Caki2 (cell line): ENCODE measurements at regions not wholly inside any gene's neighbourhood (a gene's known extent, or its start where the extent isn't known, plus 50 kb on each side); places are given as distances from the start of the nearest gene placed in this dataset.
"Not testable (repeated sequence)": the region's sequence is repeated elsewhere in the genome, so short reads cannot be mapped to it uniquely, and the experiment has no call there.

Source experiments
- DNase-seq: peaks from one replicate; pipeline ENCODE4 v3.0.0-alpha.2; 2015; ENCODE audit warnings: low read depth
- in situ Hi-C: cut with HindIII; loops from 2 replicates; pipeline ENCODE4 v1.10.0; 2016; ENCODE audit warnings: low sequenced_read_pairs, low pct_unique_long_range_greater_than_20kb, mixed read lengths

GRCh38 chr18:1760901-1761300 lies 810.4 kb downstream of the METTL4 start:
- no peak for DNase-seq
- in situ Hi-C loops, result no loop called here

GRCh38 chr18:1774261-1774660 lies 797.0 kb downstream of the METTL4 start:
- in situ Hi-C loops, result no loop called here
- DNase-seq, result no peak

GRCh38 chr18:1777843-1778242 lies 793.5 kb downstream of the METTL4 start:
- in situ Hi-C loops, result no loop called here
- DNase-seq, result no peak

GRCh38 chr18:1778496-1779178 lies 792.7 kb downstream of the METTL4 start:
- DNase-seq, result no peak
- in situ Hi-C loops, result no loop called here

- no peak for DNase-seq
- in situ Hi-C loops, result no loop called here
Observed at GRCh38 chr18:1779587-1779986, 791.7 kb downstream of the METTL4 start.

GRCh38 chr18:1784113-1784512 lies 787.2 kb downstream of the METTL4 start:
- no peak for DNase-seq
- in situ Hi-C loops, result no loop called here

- in situ Hi-C loops, DNase-seq: not testable (repeated sequence)
Observed at GRCh38 chr18:1785980-1786379, 785.3 kb downstream of the METTL4 start.

- in situ Hi-C loops, result no loop called here
- DNase-seq, result no peak
Observed at GRCh38 chr18:1796636-1797035, 774.7 kb downstream of the METTL4 start.

- in situ Hi-C loops, result no loop called here
Observed at GRCh38 chr18:1797235-1797634, 774.1 kb downstream of the METTL4 start.

GRCh38 chr18:1805521-1805920 lies 765.8 kb downstream of the METTL4 start:
- in situ Hi-C loops, result no loop called here
- no peak for DNase-seq

More at GRCh38 chr18:1797235-1797634, 774.1 kb downstream of the METTL4 start:
- no peak for DNase-seq

GRCh38 chr18:1806884-1807615 lies 764.3 kb downstream of the METTL4 start:
- DNase-seq, result no peak
- in situ Hi-C loops, result no loop called here

- in situ Hi-C loops, result no loop called here
- no peak for DNase-seq
Observed at GRCh38 chr18:1811282-1811681, 760.0 kb downstream of the METTL4 start.

- in situ Hi-C loops, result no loop called here
Observed at GRCh38 chr18:1825296-1825695, 746.0 kb downstream of the METTL4 start.

GRCh38 chr18:1840878-1841277 lies 730.4 kb downstream of the METTL4 start:
- in situ Hi-C loops, result no loop called here

More at GRCh38 chr18:1825296-1825695, 746.0 kb downstream of the METTL4 start:
- DNase-seq, result no peak

GRCh38 chr18:1846640-1847039 lies 724.7 kb downstream of the METTL4 start:
- no peak for DNase-seq
- in situ Hi-C loops, result no loop called here

More at GRCh38 chr18:1840878-1841277, 730.4 kb downstream of the METTL4 start:
- DNase-seq, result no peak

GRCh38 chr18:1848716-1849115 lies 722.6 kb downstream of the METTL4 start:
- peak; percentile 18 for DNase-seq

GRCh38 chr18:1849386-1849785 lies 721.9 kb downstream of the METTL4 start:
- DNase-seq, result no peak
- in situ Hi-C loops, result no loop called here

More at GRCh38 chr18:1848716-1849115, 722.6 kb downstream of the METTL4 start:
- in situ Hi-C loops, result no loop called here

- not testable (repeated sequence) for DNase-seq
Observed at GRCh38 chr18:1857281-1857680, 714.0 kb downstream of the METTL4 start.

GRCh38 chr18:1861473-1861872 lies 709.8 kb downstream of the METTL4 start:
- in situ Hi-C loops, result no loop called here
- no peak for DNase-seq

More at GRCh38 chr18:1857281-1857680, 714.0 kb downstream of the METTL4 start:
- in situ Hi-C loops, result not testable (repeated sequence)
